ENCODE measurements at regions not wholly inside any gene's neighbourhood (a gene's known extent, or its start where the extent isn't known, plus 50 kb on each side); places are given as distances from the start of the nearest gene placed in this dataset.

DNA sequence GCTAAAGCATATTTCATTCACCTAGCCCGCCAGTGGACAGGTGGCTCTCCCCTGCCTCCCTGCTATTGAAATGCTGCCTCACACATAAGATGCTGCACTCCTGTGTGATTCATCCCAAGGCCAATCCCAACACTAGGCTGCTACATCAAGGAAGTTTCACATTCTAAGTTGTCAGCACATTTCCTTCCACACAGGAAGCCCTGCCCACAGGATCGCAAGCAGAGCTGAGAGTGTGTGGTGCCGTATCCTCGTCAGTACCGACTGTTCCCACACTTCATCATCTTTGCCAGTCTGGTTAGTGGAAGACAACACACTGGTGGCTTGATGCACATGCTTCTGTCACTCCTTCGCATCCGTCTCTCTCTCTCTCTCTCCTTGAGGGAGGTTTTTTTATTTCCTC is 194.3 kb upstream of the PPP2R2D start:
- TF ChIP-seq, protein P1, sequence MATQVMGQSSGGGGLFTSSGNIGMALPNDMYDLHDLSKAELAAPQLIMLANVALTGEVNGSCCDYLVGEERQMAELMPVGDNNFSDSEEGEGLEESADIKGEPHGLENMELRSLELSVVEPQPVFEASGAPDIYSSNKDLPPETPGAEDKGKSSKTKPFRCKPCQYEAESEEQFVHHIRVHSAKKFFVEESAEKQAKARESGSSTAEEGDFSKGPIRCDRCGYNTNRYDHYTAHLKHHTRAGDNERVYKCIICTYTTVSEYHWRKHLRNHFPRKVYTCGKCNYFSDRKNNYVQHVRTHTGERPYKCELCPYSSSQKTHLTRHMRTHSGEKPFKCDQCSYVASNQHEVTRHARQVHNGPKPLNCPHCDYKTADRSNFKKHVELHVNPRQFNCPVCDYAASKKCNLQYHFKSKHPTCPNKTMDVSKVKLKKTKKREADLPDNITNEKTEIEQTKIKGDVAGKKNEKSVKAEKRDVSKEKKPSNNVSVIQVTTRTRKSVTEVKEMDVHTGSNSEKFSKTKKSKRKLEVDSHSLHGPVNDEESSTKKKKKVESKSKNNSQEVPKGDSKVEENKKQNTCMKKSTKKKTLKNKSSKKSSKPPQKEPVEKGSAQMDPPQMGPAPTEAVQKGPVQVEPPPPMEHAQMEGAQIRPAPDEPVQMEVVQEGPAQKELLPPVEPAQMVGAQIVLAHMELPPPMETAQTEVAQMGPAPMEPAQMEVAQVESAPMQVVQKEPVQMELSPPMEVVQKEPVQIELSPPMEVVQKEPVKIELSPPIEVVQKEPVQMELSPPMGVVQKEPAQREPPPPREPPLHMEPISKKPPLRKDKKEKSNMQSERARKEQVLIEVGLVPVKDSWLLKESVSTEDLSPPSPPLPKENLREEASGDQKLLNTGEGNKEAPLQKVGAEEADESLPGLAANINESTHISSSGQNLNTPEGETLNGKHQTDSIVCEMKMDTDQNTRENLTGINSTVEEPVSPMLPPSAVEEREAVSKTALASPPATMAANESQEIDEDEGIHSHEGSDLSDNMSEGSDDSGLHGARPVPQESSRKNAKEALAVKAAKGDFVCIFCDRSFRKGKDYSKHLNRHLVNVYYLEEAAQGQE (IDR thresholded peaks at IDR 0.05; ENCODE audit: low read depth, low read length), result no peak
- TF ChIP-seq JUND (IDR thresholded peaks at IDR 0.05; ENCODE audit: low read depth, low read length), result no peak
- TF ChIP-seq POLR2A (IDR thresholded peaks at IDR 0.05; ENCODE audit: low read depth, low read length), result no peak
- TF ChIP-seq, protein P2, sequence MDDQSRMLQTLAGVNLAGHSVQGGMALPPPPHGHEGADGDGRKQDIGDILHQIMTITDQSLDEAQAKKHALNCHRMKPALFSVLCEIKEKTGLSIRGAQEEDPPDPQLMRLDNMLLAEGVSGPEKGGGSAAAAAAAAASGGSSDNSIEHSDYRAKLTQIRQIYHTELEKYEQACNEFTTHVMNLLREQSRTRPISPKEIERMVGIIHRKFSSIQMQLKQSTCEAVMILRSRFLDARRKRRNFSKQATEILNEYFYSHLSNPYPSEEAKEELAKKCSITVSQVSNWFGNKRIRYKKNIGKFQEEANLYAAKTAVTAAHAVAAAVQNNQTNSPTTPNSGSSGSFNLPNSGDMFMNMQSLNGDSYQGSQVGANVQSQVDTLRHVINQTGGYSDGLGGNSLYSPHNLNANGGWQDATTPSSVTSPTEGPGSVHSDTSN (IDR thresholded peaks at IDR 0.05; ENCODE audit: insufficient replicate concordance, low read depth, low read length), result no peak
- TF ChIP-seq, protein P3, sequence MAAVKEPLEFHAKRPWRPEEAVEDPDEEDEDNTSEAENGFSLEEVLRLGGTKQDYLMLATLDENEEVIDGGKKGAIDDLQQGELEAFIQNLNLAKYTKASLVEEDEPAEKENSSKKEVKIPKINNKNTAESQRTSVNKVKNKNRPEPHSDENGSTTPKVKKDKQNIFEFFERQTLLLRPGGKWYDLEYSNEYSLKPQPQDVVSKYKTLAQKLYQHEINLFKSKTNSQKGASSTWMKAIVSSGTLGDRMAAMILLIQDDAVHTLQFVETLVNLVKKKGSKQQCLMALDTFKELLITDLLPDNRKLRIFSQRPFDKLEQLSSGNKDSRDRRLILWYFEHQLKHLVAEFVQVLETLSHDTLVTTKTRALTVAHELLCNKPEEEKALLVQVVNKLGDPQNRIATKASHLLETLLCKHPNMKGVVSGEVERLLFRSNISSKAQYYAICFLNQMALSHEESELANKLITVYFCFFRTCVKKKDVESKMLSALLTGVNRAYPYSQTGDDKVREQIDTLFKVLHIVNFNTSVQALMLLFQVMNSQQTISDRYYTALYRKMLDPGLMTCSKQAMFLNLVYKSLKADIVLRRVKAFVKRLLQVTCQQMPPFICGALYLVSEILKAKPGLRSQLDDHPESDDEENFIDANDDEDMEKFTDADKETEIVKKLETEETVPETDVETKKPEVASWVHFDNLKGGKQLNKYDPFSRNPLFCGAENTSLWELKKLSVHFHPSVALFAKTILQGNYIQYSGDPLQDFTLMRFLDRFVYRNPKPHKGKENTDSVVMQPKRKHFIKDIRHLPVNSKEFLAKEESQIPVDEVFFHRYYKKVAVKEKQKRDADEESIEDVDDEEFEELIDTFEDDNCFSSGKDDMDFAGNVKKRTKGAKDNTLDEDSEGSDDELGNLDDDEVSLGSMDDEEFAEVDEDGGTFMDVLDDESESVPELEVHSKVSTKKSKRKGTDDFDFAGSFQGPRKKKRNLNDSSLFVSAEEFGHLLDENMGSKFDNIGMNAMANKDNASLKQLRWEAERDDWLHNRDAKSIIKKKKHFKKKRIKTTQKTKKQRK (IDR thresholded peaks at IDR 0.05; ENCODE audit: low read depth, low read length), result no peak
- TF ChIP-seq RCOR1 (conservative IDR thresholded peaks at IDR 0.05; ENCODE audit: low read depth, low read length), result no peak
- no peak for TF ChIP-seq SMC3 (IDR thresholded peaks at IDR 0.05; ENCODE audit: borderline replicate concordance, low read length)
- no peak for TF ChIP-seq BRCA1 (IDR thresholded peaks at IDR 0.05; ENCODE audit: low read depth, low read length)
- TF ChIP-seq, protein P4, sequence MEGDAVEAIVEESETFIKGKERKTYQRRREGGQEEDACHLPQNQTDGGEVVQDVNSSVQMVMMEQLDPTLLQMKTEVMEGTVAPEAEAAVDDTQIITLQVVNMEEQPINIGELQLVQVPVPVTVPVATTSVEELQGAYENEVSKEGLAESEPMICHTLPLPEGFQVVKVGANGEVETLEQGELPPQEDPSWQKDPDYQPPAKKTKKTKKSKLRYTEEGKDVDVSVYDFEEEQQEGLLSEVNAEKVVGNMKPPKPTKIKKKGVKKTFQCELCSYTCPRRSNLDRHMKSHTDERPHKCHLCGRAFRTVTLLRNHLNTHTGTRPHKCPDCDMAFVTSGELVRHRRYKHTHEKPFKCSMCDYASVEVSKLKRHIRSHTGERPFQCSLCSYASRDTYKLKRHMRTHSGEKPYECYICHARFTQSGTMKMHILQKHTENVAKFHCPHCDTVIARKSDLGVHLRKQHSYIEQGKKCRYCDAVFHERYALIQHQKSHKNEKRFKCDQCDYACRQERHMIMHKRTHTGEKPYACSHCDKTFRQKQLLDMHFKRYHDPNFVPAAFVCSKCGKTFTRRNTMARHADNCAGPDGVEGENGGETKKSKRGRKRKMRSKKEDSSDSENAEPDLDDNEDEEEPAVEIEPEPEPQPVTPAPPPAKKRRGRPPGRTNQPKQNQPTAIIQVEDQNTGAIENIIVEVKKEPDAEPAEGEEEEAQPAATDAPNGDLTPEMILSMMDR (IDR thresholded peaks at IDR 0.05 in 2 of 3, conservative IDR thresholded peaks at IDR 0.05 in 1 of 3; ENCODE audit: control insufficient read depth in 2 of 3, extremely low read depth in 1 of 3, insufficient read depth in 1 of 3, low read depth in 3 of 3, low read length in 3 of 3), result no peak
- TF ChIP-seq, protein P5, sequence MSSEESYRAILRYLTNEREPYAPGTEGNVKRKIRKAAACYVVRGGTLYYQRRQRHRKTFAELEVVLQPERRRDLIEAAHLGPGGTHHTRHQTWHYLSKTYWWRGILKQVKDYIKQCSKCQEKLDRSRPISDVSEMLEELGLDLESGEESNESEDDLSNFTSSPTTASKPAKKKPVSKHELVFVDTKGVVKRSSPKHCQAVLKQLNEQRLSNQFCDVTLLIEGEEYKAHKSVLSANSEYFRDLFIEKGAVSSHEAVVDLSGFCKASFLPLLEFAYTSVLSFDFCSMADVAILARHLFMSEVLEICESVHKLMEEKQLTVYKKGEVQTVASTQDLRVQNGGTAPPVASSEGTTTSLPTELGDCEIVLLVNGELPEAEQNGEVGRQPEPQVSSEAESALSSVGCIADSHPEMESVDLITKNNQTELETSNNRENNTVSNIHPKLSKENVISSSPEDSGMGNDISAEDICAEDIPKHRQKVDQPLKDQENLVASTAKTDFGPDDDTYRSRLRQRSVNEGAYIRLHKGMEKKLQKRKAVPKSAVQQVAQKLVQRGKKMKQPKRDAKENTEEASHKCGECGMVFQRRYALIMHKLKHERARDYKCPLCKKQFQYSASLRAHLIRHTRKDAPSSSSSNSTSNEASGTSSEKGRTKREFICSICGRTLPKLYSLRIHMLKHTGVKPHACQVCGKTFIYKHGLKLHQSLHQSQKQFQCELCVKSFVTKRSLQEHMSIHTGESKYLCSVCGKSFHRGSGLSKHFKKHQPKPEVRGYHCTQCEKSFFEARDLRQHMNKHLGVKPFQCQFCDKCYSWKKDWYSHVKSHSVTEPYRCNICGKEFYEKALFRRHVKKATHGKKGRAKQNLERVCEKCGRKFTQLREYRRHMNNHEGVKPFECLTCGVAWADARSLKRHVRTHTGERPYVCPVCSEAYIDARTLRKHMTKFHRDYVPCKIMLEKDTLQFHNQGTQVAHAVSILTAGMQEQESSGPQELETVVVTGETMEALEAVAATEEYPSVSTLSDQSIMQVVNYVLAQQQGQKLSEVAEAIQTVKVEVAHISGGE (CRISPR knock-in tag; IDR thresholded peaks at IDR 0.05), result no peak
- no peak for TF ChIP-seq NR2C1 (IDR thresholded peaks at IDR 0.05)
- no peak for TF ChIP-seq NFXL1 (IDR thresholded peaks at IDR 0.05; ENCODE audit: borderline replicate concordance)
